Astrocyte (in vitro differentiated cells and primary cell): ENCODE measurements at regions not wholly inside any gene's neighbourhood (a gene's known extent, or its start where the extent isn't known, plus 50 kb on each side); places are given as distances from the start of the nearest gene placed in this dataset.

Source experiments
- EZH2 ChIP-seq: IDR thresholded peaks from 2 replicates; pipeline ENCODE4 v1.6.1; 2012; ENCODE audit warnings: mild to moderate bottlenecking, low read length, inconsistent platforms; ENCODE audit not compliant: insufficient read depth
- TF ChIP-seq, protein P1 (sequence below): IDR thresholded peaks from 2 replicates; pipeline ENCODE4 v1.5.1; 2011; ENCODE audit warnings: low read depth, mild to moderate bottlenecking, inconsistent platforms, low read length, moderate library complexity; ENCODE audit not compliant: insufficient read depth

DNA sequence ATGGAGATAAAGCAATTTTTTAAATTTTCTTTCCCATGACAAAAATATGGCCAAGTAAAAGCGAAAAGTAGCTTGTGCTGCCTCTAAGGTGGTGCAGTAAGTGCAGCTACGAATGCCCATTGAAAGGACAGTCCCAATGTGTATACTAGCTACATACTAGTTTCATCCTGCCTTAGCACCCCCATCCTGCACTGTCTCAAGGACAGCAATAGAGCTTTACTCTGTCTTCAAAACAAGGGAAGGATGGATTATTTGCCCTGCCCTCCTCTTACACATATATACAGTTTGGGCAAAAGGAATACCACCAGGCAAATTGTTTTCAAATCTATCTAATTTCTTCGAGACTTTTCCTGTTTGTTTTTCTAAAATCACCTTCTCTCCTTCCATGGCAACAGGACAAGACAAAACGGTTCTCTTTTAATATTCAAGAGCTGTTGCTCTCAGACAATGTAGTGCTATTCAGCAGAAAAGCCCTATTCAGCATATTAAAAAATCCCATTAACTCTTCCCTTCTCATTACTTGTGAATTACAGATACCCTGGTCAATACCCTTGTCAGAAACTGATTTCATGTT is 75.1 kb upstream of the SLC7A11 start:
- TF ChIP-seq, protein P1, sequence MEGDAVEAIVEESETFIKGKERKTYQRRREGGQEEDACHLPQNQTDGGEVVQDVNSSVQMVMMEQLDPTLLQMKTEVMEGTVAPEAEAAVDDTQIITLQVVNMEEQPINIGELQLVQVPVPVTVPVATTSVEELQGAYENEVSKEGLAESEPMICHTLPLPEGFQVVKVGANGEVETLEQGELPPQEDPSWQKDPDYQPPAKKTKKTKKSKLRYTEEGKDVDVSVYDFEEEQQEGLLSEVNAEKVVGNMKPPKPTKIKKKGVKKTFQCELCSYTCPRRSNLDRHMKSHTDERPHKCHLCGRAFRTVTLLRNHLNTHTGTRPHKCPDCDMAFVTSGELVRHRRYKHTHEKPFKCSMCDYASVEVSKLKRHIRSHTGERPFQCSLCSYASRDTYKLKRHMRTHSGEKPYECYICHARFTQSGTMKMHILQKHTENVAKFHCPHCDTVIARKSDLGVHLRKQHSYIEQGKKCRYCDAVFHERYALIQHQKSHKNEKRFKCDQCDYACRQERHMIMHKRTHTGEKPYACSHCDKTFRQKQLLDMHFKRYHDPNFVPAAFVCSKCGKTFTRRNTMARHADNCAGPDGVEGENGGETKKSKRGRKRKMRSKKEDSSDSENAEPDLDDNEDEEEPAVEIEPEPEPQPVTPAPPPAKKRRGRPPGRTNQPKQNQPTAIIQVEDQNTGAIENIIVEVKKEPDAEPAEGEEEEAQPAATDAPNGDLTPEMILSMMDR: no peak
- no peak for TF ChIP-seq EZH2
